ENCODE measurements at regions not wholly inside any gene's neighbourhood (a gene's known extent, or its start where the extent isn't known, plus 50 kb on each side); places are given as distances from the start of the nearest gene placed in this dataset.

- ChIA-PET POLR2A (ENCODE audit: unreplicated experiment) (no interaction called here), CTCF (interaction anchor here (1.2 kb wide), 1 partner anchor 963 kb away, joined by 3 read pairs; no protein-coding TSS in a partner anchor)
- Histone ChIP-seq H3K4me1 (ENCODE audit: insufficient read depth, low read length) (0 out of 2 replicates have a peak, but pooled peaks cover 6% of the 10 kb centered on the region), H4K20me1 (ENCODE audit: low read length) (no peaks in the 10 kb centered on the region), H3K79me2 (ENCODE audit: low read length) (no peaks in the 10 kb centered on the region), H3K4me3 (ENCODE audit: low read length) (peak overlapping the region; percentile 51), H3K27ac (ENCODE audit: low read length) (no peak overlapping the region), H2AFZ (ENCODE audit: low read length) (peak overlapping the region; percentile 75), H3K27me3 (ENCODE audit: low read length) (no peaks in the 10 kb centered on the region), H3K9me2 (replicated peaks; ENCODE audit: low read length) (no peaks in the 10 kb centered on the region), H3K36me3 (ENCODE audit: low read depth, low read length) (no peaks in the 10 kb centered on the region; the same call in 1 of the 2 replicates), H3F3A (ENCODE audit: low read length, unreplicated experiment) (no peaks in the 10 kb centered on the region), H3K4me2 (ENCODE audit: low read length) (peak overlapping the region; percentile 80), H3K9ac (ENCODE audit: low read length) (peak overlapping the region; percentile 34; the same call in 1 of the 2 replicates), H3K9me3 (ENCODE audit: low read length) (no peaks in the 10 kb centered on the region)
- TF ChIP-seq CTCF (conservative IDR thresholded peaks at IDR 0.05; ENCODE audit: low read depth, low read length) (peak; percentile 76), EZH2phosphoT487 (IDR thresholded peaks at IDR 0.05; ENCODE audit: borderline replicate concordance, low read length) (no peak), EZH2 (IDR thresholded peaks at IDR 0.05; ENCODE audit: low read length, unreplicated experiment) (no peak)
- BruUV-seq (replicated peaks) = no TSS peak
- DNase-seq (peak; percentile 86), ATAC-seq (peak; percentile 97)
- intact Hi-C loops (cut with micrococcal nuclease) = loop anchor here (2.0 kb wide), 1 partner anchor 962 kb away; no protein-coding TSS in a partner anchor
Observed at GRCh38 chr11:15650105-15650938, 535.6 kb downstream of the INSC start.

- Histone ChIP-seq H2AFZ (ENCODE audit: low read length) (no peak overlapping the region), H3K4me2 (ENCODE audit: low read length) (no peak overlapping the region), H3K9ac (ENCODE audit: low read length) (no peak overlapping the region), H3F3A (ENCODE audit: low read length, unreplicated experiment) (no peaks in the 10 kb centered on the region), H3K4me1 (ENCODE audit: insufficient read depth, low read length) (0 out of 2 replicates have a peak, but pooled peaks cover 6% of the 10 kb centered on the region), H3K9me2 (replicated peaks; ENCODE audit: low read length) (no peaks in the 10 kb centered on the region), H3K36me3 (ENCODE audit: low read depth, low read length) (no peaks in the 10 kb centered on the region; the same call in 1 of the 2 replicates), H3K79me2 (ENCODE audit: low read length) (no peaks in the 10 kb centered on the region), H3K27ac (ENCODE audit: low read length) (no peak overlapping the region), H3K4me3 (ENCODE audit: low read length) (no peak overlapping the region), H3K27me3 (ENCODE audit: low read length) (no peaks in the 10 kb centered on the region), H4K20me1 (ENCODE audit: low read length) (no peaks in the 10 kb centered on the region), H3K9me3 (ENCODE audit: low read length) (no peaks in the 10 kb centered on the region)
- DNase-seq = no peak
- no TSS peak for BruUV-seq (replicated peaks)
- intact Hi-C loops (cut with micrococcal nuclease) = loop anchor here (2.0 kb wide), 1 partner anchor 962 kb away; no protein-coding TSS in a partner anchor
- TF ChIP-seq CTCF (conservative IDR thresholded peaks at IDR 0.05; ENCODE audit: low read depth, low read length) (no peak), EZH2 (IDR thresholded peaks at IDR 0.05; ENCODE audit: low read length, unreplicated experiment) (no peak), EZH2phosphoT487 (IDR thresholded peaks at IDR 0.05; ENCODE audit: borderline replicate concordance, low read length) (no peak)
- no peak for ATAC-seq
- CTCF ChIA-PET = no interaction called here
- POLR2A ChIA-PET (ENCODE audit: unreplicated experiment) = no interaction called here
Observed at GRCh38 chr11:15651033-15651432, 536.3 kb downstream of the INSC start.

DNA sequence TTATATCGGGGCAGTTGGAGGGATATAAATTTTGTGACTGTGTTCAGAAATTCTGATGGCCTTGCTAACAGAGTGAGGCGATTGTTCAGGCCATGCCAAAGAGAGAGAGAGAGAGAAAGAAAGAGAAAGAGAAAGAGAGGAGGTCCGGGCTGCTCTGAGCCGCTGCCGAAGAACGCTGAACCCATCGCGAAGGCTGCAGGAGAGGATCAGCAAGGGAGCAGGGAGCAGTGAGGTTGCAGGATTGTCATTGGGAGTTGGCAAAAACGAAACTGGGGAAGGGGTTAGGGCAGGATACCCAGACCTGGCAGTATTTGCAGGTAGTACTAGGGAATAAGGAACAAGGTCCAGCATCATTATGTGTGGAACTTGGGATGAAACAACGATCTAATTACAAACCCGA is 537.1 kb downstream of the INSC start:
- Histone ChIP-seq H3K9me2 (replicated peaks; ENCODE audit: low read length) (no peaks in the 10 kb centered on the region), H3K4me2 (ENCODE audit: low read length) (no peak overlapping the region), H3K27ac (ENCODE audit: low read length) (no peak overlapping the region), H2AFZ (ENCODE audit: low read length) (no peak overlapping the region), H3K4me1 (ENCODE audit: insufficient read depth, low read length) (0 out of 2 replicates have a peak, but pooled peaks cover 6% of the 10 kb centered on the region), H3K9ac (ENCODE audit: low read length) (no peak overlapping the region), H3F3A (ENCODE audit: low read length, unreplicated experiment) (no peaks in the 10 kb centered on the region), H3K79me2 (ENCODE audit: low read length) (no peaks in the 10 kb centered on the region), H3K9me3 (ENCODE audit: low read length) (no peaks in the 10 kb centered on the region), H3K36me3 (ENCODE audit: low read depth, low read length) (no peaks in the 10 kb centered on the region; the same call in 1 of the 2 replicates), H3K27me3 (ENCODE audit: low read length) (no peaks in the 10 kb centered on the region), H4K20me1 (ENCODE audit: low read length) (no peaks in the 10 kb centered on the region), H3K4me3 (ENCODE audit: low read length) (no peak overlapping the region)
- TF ChIP-seq CTCF (conservative IDR thresholded peaks at IDR 0.05; ENCODE audit: low read depth, low read length) = no peak
- no peak for TF ChIP-seq EZH2 (IDR thresholded peaks at IDR 0.05; ENCODE audit: low read length, unreplicated experiment)
- TF ChIP-seq EZH2phosphoT487 (IDR thresholded peaks at IDR 0.05; ENCODE audit: borderline replicate concordance, low read length) = no peak
- BruUV-seq (replicated peaks) = no TSS peak
- ATAC-seq (no peak), DNase-seq (no peak)
- ChIA-PET POLR2A (ENCODE audit: unreplicated experiment) (no interaction called here), CTCF (no interaction called here)
- intact Hi-C loops (cut with micrococcal nuclease) = loop anchor here (2.0 kb wide), 1 partner anchor 961 kb away; no protein-coding TSS in a partner anchor
